HCT116 (cell line): ENCODE measurements at regions not wholly inside any gene's neighbourhood (a gene's known extent, or its start where the extent isn't known, plus 50 kb on each side); places are given as distances from the start of the nearest gene placed in this dataset.

Experiments
- CTCF ChIP-seq, 3 experiments: fragments of 200-600 bp in 1 of 3; sonication (generic) in 1 of 3; IDR thresholded peaks in 2 of 3; conservative IDR thresholded peaks in 1 of 3; 2 replicates each; pipeline ENCODE4 v1.5.1; 2012 to 2017; ENCODE audit warnings: low read depth in 2 of 3, low read length in 2 of 3, antibody characterized with exemption in 1 of 3, borderline replicate concordance in 1 of 3, control low read depth in 1 of 3, mild to moderate bottlenecking in 1 of 3, mixed read lengths in 1 of 3, mixed run types in 1 of 3, moderate library complexity in 1 of 3; ENCODE audit not compliant: insufficient read depth in 1 of 3
- EGR1 ChIP-seq: IDR thresholded peaks from 2 replicates; pipeline ENCODE4 v1.6.1; 2012; ENCODE audit warnings: low read depth
- EZH2 ChIP-seq: fragments of 200-600 bp; sonication (generic); IDR thresholded peaks from 2 replicates; pipeline ENCODE4 v1.6.1; 2017; ENCODE audit warnings: antibody characterized with exemption, mixed run types
- EZH2phosphoT487 ChIP-seq: fragments of 200-600 bp; IDR thresholded peaks from 2 replicates; pipeline ENCODE4 v1.6.1; 2018; ENCODE audit warnings: antibody characterized with exemption, borderline replicate concordance
- POLR2A ChIP-seq: IDR thresholded peaks from 2 replicates; pipeline ENCODE4 v1.7.0; 2011; ENCODE audit warnings: borderline replicate concordance; ENCODE audit not compliant: insufficient read depth, insufficient read length; ENCODE audit errors: extremely low read depth
- POLR2AphosphoS5 ChIP-seq: IDR thresholded peaks from 2 replicates; pipeline ENCODE4 v1.6.1; 2011; ENCODE audit warnings: mild to moderate bottlenecking, low read depth, low read length, moderate library complexity
- RAD21 ChIP-seq: IDR thresholded peaks from 2 replicates; pipeline ENCODE4 v1.6.1; 2012; ENCODE audit warnings: low read depth, mild to moderate bottlenecking
- SRF ChIP-seq: IDR thresholded peaks from 2 replicates; pipeline ENCODE4 v1.6.1; 2012; ENCODE audit warnings: low read depth
- TCF7L2 ChIP-seq: IDR thresholded peaks from 2 replicates; pipeline ENCODE4 v1.7.0; 2011; ENCODE audit warnings: borderline replicate concordance, inconsistent platforms; ENCODE audit not compliant: insufficient read depth, insufficient read length; ENCODE audit errors: extremely low read depth
- ZNF274 ChIP-seq: fragments of 200-500 bp; sonication (Bioruptor generic); IDR thresholded peaks from 2 replicates; pipeline ENCODE4 v1.6.1; 2014; ENCODE audit warnings: mild to moderate bottlenecking, low read depth, low read length, inconsistent platforms
- TF ChIP-seq, protein P1 (sequence below): IDR thresholded peaks from 2 replicates; pipeline ENCODE4 v1.6.1; 2012

- TF ChIP-seq POLR2A = no peak
- no peak for TF ChIP-seq CTCF (IDR thresholded peaks at IDR 0.05 in 2 of 3, conservative IDR thresholded peaks at IDR 0.05 in 1 of 3; ENCODE audit: borderline replicate concordance in 1 of 3, insufficient read depth in 1 of 3, low read depth in 2 of 3, low read length in 2 of 3)
- TF ChIP-seq SRF = no peak
- TF ChIP-seq POLR2AphosphoS5 = no peak
- no peak for TF ChIP-seq RAD21
- TF ChIP-seq EZH2phosphoT487 = no peak
- TF ChIP-seq ZNF274 = no peak
- TF ChIP-seq, protein P1, sequence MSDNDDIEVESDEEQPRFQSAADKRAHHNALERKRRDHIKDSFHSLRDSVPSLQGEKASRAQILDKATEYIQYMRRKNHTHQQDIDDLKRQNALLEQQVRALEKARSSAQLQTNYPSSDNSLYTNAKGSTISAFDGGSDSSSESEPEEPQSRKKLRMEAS = no peak
- no peak for TF ChIP-seq EZH2
- TF ChIP-seq TCF7L2 = no peak
- TF ChIP-seq EGR1 = no peak
Measured at GRCh38 chr16:77531752-77532151, 96.9 kb upstream of the ADAMTS18 start.
